GM19324 (cell line): ENCODE measurements at regions not wholly inside any gene's neighbourhood (a gene's known extent, or its start where the extent isn't known, plus 50 kb on each side); places are given as distances from the start of the nearest gene placed in this dataset.

Source experiments
- ATAC-seq: cut with Tn5 transposase; IDR thresholded peaks from one replicate; pipeline ENCODE4 v1.9.1; 2021; ENCODE audit warnings: mild to moderate bottlenecking, moderate library complexity; ENCODE audit not compliant: unreplicated experiment, low FRiP score

GRCh38 chr14:62234849-62235248 is 472.6 kb downstream of the SNAPC1 start:
- no peak for ATAC-seq

GRCh38 chr14:62244221-62244620 is 482.0 kb downstream of the SNAPC1 start:
- no peak for ATAC-seq

GRCh38 chr14:62247266-62247665 is 485.0 kb downstream of the SNAPC1 start:
- ATAC-seq = no peak

- no peak for ATAC-seq
Observed at GRCh38 chr14:62251237-62251636, 489.0 kb downstream of the SNAPC1 start.

GRCh38 chr14:62253171-62253570 is 491.0 kb downstream of the SNAPC1 start:
- ATAC-seq = no peak

GRCh38 chr14:62253911-62254310 is 491.7 kb downstream of the SNAPC1 start:
- no peak for ATAC-seq

GRCh38 chr14:62269204-62269603 is 507.0 kb downstream of the SNAPC1 start:
- no peak for ATAC-seq

GRCh38 chr14:62270236-62270635 is 508.0 kb downstream of the SNAPC1 start:
- no peak for ATAC-seq

- no peak for ATAC-seq
Observed at GRCh38 chr14:62280366-62280765, 518.1 kb downstream of the SNAPC1 start.

GRCh38 chr14:62283837-62284236 is 521.6 kb downstream of the SNAPC1 start:
- no peak for ATAC-seq

- no peak for ATAC-seq
Observed at GRCh38 chr14:62289471-62289870, 527.3 kb downstream of the SNAPC1 start.

- no peak for ATAC-seq
Observed at GRCh38 chr14:62301080-62301479, 538.9 kb downstream of the SNAPC1 start.

GRCh38 chr14:62301911-62302310 is 539.7 kb downstream of the SNAPC1 start:
- ATAC-seq = no peak

GRCh38 chr14:62303437-62303836 is 541.2 kb downstream of the SNAPC1 start:
- ATAC-seq = no peak

- no peak for ATAC-seq
Observed at GRCh38 chr14:62304257-62304656, 542.0 kb downstream of the SNAPC1 start.

GRCh38 chr14:62307844-62308243 is 545.6 kb downstream of the SNAPC1 start:
- no peak for ATAC-seq

GRCh38 chr14:62308316-62308715 is 546.1 kb downstream of the SNAPC1 start:
- no peak for ATAC-seq

GRCh38 chr14:62308891-62309290 is 546.7 kb downstream of the SNAPC1 start:
- no peak for ATAC-seq

- ATAC-seq = no peak
Observed at GRCh38 chr14:62313212-62313611, 551.0 kb downstream of the SNAPC1 start.

- no peak for ATAC-seq
Observed at GRCh38 chr14:62314221-62314620, 552.0 kb downstream of the SNAPC1 start.

GRCh38 chr14:62314871-62315270 is 552.7 kb downstream of the SNAPC1 start:
- no peak for ATAC-seq

- ATAC-seq = no peak
Observed at GRCh38 chr14:62315631-62316030, 553.4 kb downstream of the SNAPC1 start.

GRCh38 chr14:62322216-62322615 is 560.0 kb downstream of the SNAPC1 start:
- ATAC-seq = no peak
